Liver (tissue), 8 donors: ENCODE measurements at regions not wholly inside any gene's neighbourhood (a gene's known extent, or its start where the extent isn't known, plus 50 kb on each side); places are given as distances from the start of the nearest gene placed in this dataset.

Experiments
- DNase-seq: peaks from one replicate; pipeline ENCODE4 v3.0.0-alpha.2; 2017; ENCODE audit warnings: low spot score
- H3K27ac ChIP-seq, 2 donors: one replicate each; pipeline ENCODE4 v1.7.0; 2013; ENCODE audit warnings: inconsistent platforms in 2 of 2, low read length in 2 of 2, control low read depth in 1 of 2, low read depth in 1 of 2, mild to moderate bottlenecking in 1 of 2
- H3K27me3 ChIP-seq, 4 donors: one replicate each; pipeline versions ENCODE4 v1.6.1 to v1.7.0; 2013; ENCODE audit warnings: low read length in 3 of 4, inconsistent platforms in 1 of 4, mild to moderate bottlenecking in 1 of 4, moderate library complexity in 1 of 4; ENCODE audit not compliant: control insufficient read depth in 4 of 4, insufficient read depth in 4 of 4
- H3K36me3 ChIP-seq, 4 donors: one replicate each; pipeline versions ENCODE4 v1.6.1 to v1.7.0; 2013; ENCODE audit warnings: low read length in 3 of 4, mild to moderate bottlenecking in 3 of 4, low read depth in 1 of 4, moderate library complexity in 1 of 4; ENCODE audit not compliant: control insufficient read depth in 4 of 4, insufficient read depth in 3 of 4
- H3K4me1 ChIP-seq, 4 donors: one replicate each; pipeline versions ENCODE4 v1.6.1 to v1.7.0; 2013; ENCODE audit warnings: low read length in 3 of 4, mild to moderate bottlenecking in 3 of 4, moderate library complexity in 1 of 4; ENCODE audit not compliant: control insufficient read depth in 4 of 4, insufficient read depth in 4 of 4
- H3K4me3 ChIP-seq, 3 donors: one replicate each; pipeline versions ENCODE4 v1.6.1 to v1.7.0; 2013; ENCODE audit warnings: low read length in 3 of 3, control low read depth in 1 of 3, low read depth in 1 of 3, mild to moderate bottlenecking in 1 of 3
- H3K9ac ChIP-seq, 2 donors: one replicate each; pipeline ENCODE4 v1.7.0; 2013; ENCODE audit warnings: low read length in 2 of 2, mild to moderate bottlenecking in 2 of 2, moderate library complexity in 2 of 2, control low read depth in 1 of 2, low read depth in 1 of 2
- H3K9me3 ChIP-seq, 4 donors: one replicate each; pipeline versions ENCODE4 v1.6.1 to v1.7.0; 2013; ENCODE audit warnings: low read length in 3 of 4; ENCODE audit not compliant: control insufficient read depth in 4 of 4
- ATF3 ChIP-seq: IDR thresholded peaks from 2 replicates; pipeline ENCODE4 v1.6.1; 2016; ENCODE audit warnings: antibody characterized with exemption
- CTCF ChIP-seq: fragments of 150-350 bp; IDR thresholded peaks from 2 replicates; pipeline ENCODE4 v1.5.1; 2017; ENCODE audit warnings: improper control_type of control experiment, low read depth, low read length; ENCODE audit not compliant: missing input control
- FOXA1 ChIP-seq: IDR thresholded peaks from 2 replicates; pipeline ENCODE4 v1.6.1; 2016; ENCODE audit warnings: antibody characterized with exemption
- FOXA2 ChIP-seq: IDR thresholded peaks from 2 replicates; pipeline ENCODE4 v1.6.1; 2016; ENCODE audit warnings: antibody characterized with exemption
- GABPA ChIP-seq, 2 donors: IDR thresholded peaks in 1 of 2; conservative IDR thresholded peaks in 1 of 2; 2 replicates each; pipeline ENCODE4 v1.6.1; 2016; ENCODE audit warnings: antibody characterized with exemption in 2 of 2, mild to moderate bottlenecking in 1 of 2, moderate library complexity in 1 of 2
- HNF4A ChIP-seq, 2 donors: conservative IDR thresholded peaks; 2 replicates each; pipeline ENCODE4 v1.6.1; 2016; ENCODE audit warnings: antibody characterized with exemption in 2 of 2, mild to moderate bottlenecking in 2 of 2
- HNF4G ChIP-seq: IDR thresholded peaks from 2 replicates; pipeline ENCODE4 v1.6.1; 2016; ENCODE audit warnings: antibody characterized with exemption
- JUND ChIP-seq, 2 donors: IDR thresholded peaks; 2 replicates each; pipeline ENCODE4 v1.6.1; 2016; ENCODE audit warnings: antibody characterized with exemption in 2 of 2
- MAX ChIP-seq: IDR thresholded peaks from 2 replicates; pipeline ENCODE4 v1.6.1; 2016; ENCODE audit warnings: antibody characterized with exemption
- NR2F2 ChIP-seq: IDR thresholded peaks from 2 replicates; pipeline ENCODE4 v1.6.1; 2016; ENCODE audit warnings: antibody characterized with exemption
- RAD21 ChIP-seq, 2 donors: IDR thresholded peaks; 2 replicates each; pipeline ENCODE4 v1.6.1; 2016; ENCODE audit warnings: antibody characterized with exemption in 2 of 2, mild to moderate bottlenecking in 2 of 2
- REST ChIP-seq: IDR thresholded peaks from 2 replicates; pipeline ENCODE4 v1.6.1; 2016; ENCODE audit warnings: antibody characterized with exemption, mild to moderate bottlenecking
- RXRA ChIP-seq, 2 donors: IDR thresholded peaks; 2 replicates each; pipeline ENCODE4 v1.6.1; 2017 to 2018; ENCODE audit warnings: antibody characterized with exemption in 2 of 2, mild to moderate bottlenecking in 1 of 2
- SP1 ChIP-seq: IDR thresholded peaks from 2 replicates; pipeline ENCODE4 v1.6.1; 2018; ENCODE audit warnings: antibody characterized with exemption, mild to moderate bottlenecking
- TAF1 ChIP-seq: conservative IDR thresholded peaks from 2 replicates; pipeline ENCODE4 v1.6.1; 2016; ENCODE audit warnings: antibody characterized with exemption, mild to moderate bottlenecking
- YY1 ChIP-seq: IDR thresholded peaks from 2 replicates; pipeline ENCODE4 v1.6.1; 2016; ENCODE audit warnings: antibody characterized with exemption, mild to moderate bottlenecking
- ZBTB33 ChIP-seq: IDR thresholded peaks from 2 replicates; pipeline ENCODE4 v1.6.1; 2016; ENCODE audit warnings: antibody characterized with exemption
- WGBS: extraction: QIAGEN DNeasy Blood & Tissue Kit; methylation state at CpG from one replicate; pipeline ENCODE4 v1.1.7; 2013; 5-methylcytosine and 5-hydroxymethylcytosine counted together
- donor health status: healthy.
- donor health status: healthy.
- donor health status: healthy.
- donor health status: healthy.
- donor health status: healthy.

- Histone ChIP-seq H3K9ac (no peak overlapping the region), H3K27me3 (no peaks in the 10 kb centered on the region), H3K4me3 (no peak overlapping the region), H3K9me3 (no peaks in the 10 kb centered on the region), H3K36me3 (no peaks in the 10 kb centered on the region), H3K27ac (no peak overlapping the region), H3K4me1 (peaks cover 3 to 29% (median 12%) of the 10 kb centered on the region in 4 donors)
- 94% methylated on average over 2 of the region's 2 CpGs for WGBS
- DNase-seq = no peak
- no peak for TF ChIP-seq GABPA (IDR thresholded peaks at IDR 0.05 in 1 of 2, conservative IDR thresholded peaks at IDR 0.05 in 1 of 2)
- no peak for TF ChIP-seq CTCF
- TF ChIP-seq NR2F2 = no peak
- TF ChIP-seq YY1 = no peak
- TF ChIP-seq MAX = no peak
- TF ChIP-seq SP1 = no peak
- no peak for TF ChIP-seq HNF4G
- no peak for TF ChIP-seq JUND (IDR thresholded peaks at IDR 0.05)
- TF ChIP-seq FOXA2 = no peak
- TF ChIP-seq ZBTB33 = no peak
- no peak for TF ChIP-seq ATF3
- TF ChIP-seq HNF4A (conservative IDR thresholded peaks at IDR 0.05) = no peak
- TF ChIP-seq TAF1 = no peak
- no peak for TF ChIP-seq RXRA (IDR thresholded peaks at IDR 0.05)
- no peak for TF ChIP-seq RAD21 (IDR thresholded peaks at IDR 0.05)
Observed at GRCh38 chr13:31869582-31869981, 130.3 kb downstream of the RXFP2 start.

- no peaks in the 10 kb centered on the region for H3K36me3 ChIP-seq
- H3K27me3 ChIP-seq = no peaks in the 10 kb centered on the region
- TF ChIP-seq NR2F2 (no peak), YY1 (no peak), RXRA (IDR thresholded peaks at IDR 0.05) (peak; percentile 35 to 54), FOXA1 (no peak), MAX (peak; percentile 23), HNF4G (no peak), HNF4A (conservative IDR thresholded peaks at IDR 0.05) (peak; percentile 40 to 47), JUND (IDR thresholded peaks at IDR 0.05) (no peak), SP1 (no peak), REST (no peak), RAD21 (IDR thresholded peaks at IDR 0.05) (no peak)
- no peak overlapping the region for H3K27ac ChIP-seq
- H3K9me3 ChIP-seq = no peaks in the 10 kb centered on the region
- no peak overlapping the region for H3K4me3 ChIP-seq
- DNase-seq = no peak
- H3K9ac ChIP-seq = no peak overlapping the region
- H3K4me1 ChIP-seq = peaks cover 0 to 26% (median 12%) of the 10 kb centered on the region in 4 donors
- WGBS = 31% methylated on average over 2 of the region's 2 CpGs
Observed at GRCh38 chr13:31870511-31870910, 131.2 kb downstream of the RXFP2 start.
